HFF-Myc (cell line): ENCODE measurements at regions not wholly inside any gene's neighbourhood (a gene's known extent, or its start where the extent isn't known, plus 50 kb on each side); places are given as distances from the start of the nearest gene placed in this dataset.
A peak's percentile ranks its signal among the peaks of the same experiment; 100 is the strongest.
"Not testable (repeated sequence)": the region's sequence is repeated elsewhere in the genome, so short reads cannot be mapped to it uniquely, and the experiment has no call there.

Source experiments
- DNase-seq: peaks from one replicate; pipeline ENCODE4 v3.0.0-alpha.2; 2011; ENCODE audit warnings: low read depth; ENCODE audit errors: extremely low read depth
- H3K4me3 ChIP-seq: replicated peaks from 2 replicates; pipeline ENCODE4 v1.5.1; 2011; ENCODE audit warnings: low read depth, mild to moderate bottlenecking, control low read depth, low read length
- TF ChIP-seq, protein P1 (sequence below): IDR thresholded peaks from 2 replicates; pipeline ENCODE4 v1.5.1; 2012; ENCODE audit warnings: mild to moderate bottlenecking, low read depth, low read length, control low read depth; ENCODE audit errors: missing control alignments

DNA sequence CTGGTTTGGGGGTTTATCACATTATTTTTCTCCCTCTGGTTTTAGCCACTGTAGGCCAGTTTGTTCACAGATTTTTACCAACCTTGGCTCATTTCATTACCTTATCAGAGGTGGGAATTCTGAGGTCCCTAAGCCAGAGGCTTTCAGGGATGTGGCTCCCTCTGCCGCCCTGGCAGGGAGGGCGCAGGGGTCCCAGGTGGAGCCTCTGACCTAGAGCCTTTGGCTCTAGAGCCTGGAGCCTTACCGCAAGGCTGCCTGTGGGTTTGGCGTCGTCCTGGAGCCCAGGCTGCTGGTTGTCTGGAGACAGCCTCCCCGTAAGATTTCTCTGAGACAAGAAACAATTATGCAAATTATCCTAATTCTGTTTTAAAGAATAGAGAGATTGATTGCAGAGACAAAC, 188.0 kb downstream of the LMLN start:
- TF ChIP-seq, protein P1, sequence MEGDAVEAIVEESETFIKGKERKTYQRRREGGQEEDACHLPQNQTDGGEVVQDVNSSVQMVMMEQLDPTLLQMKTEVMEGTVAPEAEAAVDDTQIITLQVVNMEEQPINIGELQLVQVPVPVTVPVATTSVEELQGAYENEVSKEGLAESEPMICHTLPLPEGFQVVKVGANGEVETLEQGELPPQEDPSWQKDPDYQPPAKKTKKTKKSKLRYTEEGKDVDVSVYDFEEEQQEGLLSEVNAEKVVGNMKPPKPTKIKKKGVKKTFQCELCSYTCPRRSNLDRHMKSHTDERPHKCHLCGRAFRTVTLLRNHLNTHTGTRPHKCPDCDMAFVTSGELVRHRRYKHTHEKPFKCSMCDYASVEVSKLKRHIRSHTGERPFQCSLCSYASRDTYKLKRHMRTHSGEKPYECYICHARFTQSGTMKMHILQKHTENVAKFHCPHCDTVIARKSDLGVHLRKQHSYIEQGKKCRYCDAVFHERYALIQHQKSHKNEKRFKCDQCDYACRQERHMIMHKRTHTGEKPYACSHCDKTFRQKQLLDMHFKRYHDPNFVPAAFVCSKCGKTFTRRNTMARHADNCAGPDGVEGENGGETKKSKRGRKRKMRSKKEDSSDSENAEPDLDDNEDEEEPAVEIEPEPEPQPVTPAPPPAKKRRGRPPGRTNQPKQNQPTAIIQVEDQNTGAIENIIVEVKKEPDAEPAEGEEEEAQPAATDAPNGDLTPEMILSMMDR = peak; percentile 17
- not testable (repeated sequence) for DNase-seq, H3K4me3 ChIP-seq

- not testable (repeated sequence) for H3K4me3 ChIP-seq, DNase-seq
Measured at GRCh38 chr3:198149904-198150303, 189.9 kb downstream of the LMLN start.

- DNase-seq = not testable (repeated sequence)
Measured at GRCh38 chr3:198151867-198152266, 191.8 kb downstream of the LMLN start.

DNA sequence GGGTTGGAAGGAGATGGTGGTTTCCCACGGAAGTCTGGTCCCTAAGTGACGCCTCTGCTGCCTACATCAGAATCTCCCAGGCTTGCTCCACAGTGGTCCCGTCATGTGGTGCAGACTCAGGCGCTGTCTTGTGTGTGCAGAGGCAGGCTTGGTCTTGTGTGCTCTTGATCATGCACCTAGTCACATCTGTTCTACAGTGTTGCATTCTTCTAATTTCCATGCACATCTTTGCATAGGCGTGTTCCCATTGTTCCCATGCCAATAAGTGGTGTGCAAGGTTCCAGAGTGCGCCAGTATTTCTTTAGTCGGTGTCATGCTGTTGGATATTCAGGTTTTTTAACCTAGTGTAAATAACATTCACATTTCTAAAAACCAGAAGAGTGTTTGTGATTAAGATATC, 195.8 kb downstream of the LMLN start:
- not testable (repeated sequence) for DNase-seq, H3K4me3 ChIP-seq

More at GRCh38 chr3:198151867-198152266, 191.8 kb downstream of the LMLN start:
- H3K4me3 ChIP-seq = not testable (repeated sequence)

DNA sequence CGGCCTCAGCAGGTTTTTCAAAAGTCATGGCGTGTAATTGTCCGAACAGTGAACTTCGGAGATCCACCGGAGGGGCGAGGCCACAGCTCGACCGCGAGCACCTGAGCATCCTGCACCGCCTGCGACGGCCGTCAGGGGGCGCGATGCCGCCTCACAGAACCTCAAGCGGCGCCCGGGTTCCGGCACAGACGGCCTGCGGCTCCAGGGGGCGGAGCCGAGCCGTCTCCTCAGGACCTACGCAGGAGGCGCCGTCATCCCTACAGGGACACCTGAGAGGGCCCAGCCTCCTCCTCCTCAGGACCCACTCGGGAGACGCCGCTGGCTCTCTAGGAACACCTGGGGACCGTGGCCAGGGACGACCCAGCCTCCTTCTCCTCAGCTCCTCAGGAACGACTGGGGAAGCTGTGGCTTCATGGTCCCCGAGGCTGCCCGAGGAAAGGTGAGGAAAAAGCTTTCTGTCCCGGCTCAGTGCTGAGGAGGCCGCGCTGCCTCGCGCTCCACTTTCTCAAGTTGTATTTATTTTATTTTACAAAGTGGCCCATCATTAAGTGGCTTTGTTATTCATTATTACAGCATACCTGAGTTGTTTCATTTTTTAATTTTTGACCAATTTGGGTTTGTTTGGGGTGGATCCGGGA, 197.3 kb downstream of the LMLN start:
- H3K4me3 ChIP-seq, DNase-seq: not testable (repeated sequence)

- H3K4me3 ChIP-seq, DNase-seq: not testable (repeated sequence)
Measured at GRCh38 chr3:198158007-198158406, 198.0 kb downstream of the LMLN start.

- DNase-seq = peak; percentile 3
- TF ChIP-seq, protein P1 = peak; percentile 56
- not testable (repeated sequence) for H3K4me3 ChIP-seq
Measured at GRCh38 chr3:198167339-198168039, 207.5 kb downstream of the LMLN start.

DNA sequence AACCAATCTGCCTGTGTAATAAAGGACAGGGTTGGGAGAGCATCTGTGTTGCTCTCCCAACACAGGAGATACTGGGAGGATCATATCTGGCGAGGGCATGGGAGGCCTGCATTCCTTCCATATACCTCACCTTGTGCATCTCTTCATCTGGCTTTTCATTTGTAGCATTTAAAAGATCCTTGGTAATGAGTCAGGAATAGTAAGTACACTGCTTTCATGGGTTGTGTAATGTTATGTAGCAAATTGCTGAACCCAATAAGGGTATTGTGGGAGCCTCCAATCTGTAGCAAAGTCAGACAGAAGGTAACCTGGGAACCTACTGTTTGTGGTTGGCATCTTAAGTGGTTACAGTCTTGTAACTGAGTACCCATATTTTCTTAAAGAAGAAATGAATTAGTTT, 210.8 kb downstream of the LMLN start:
- not testable (repeated sequence) for H3K4me3 ChIP-seq, DNase-seq

GRCh38 chr3:198173080-198173479, 213.1 kb downstream of the LMLN start:
- H3K4me3 ChIP-seq, DNase-seq: not testable (repeated sequence)

- DNase-seq, H3K4me3 ChIP-seq: not testable (repeated sequence)
Measured at GRCh38 chr3:198173929-198174574, 214.0 kb downstream of the LMLN start.
